Subcutaneous abdominal adipose tissue (tissue), 5 donors: ENCODE measurements at regions not wholly inside any gene's neighbourhood (a gene's known extent, or its start where the extent isn't known, plus 50 kb on each side); places are given as distances from the start of the nearest gene placed in this dataset.

ENCODE experiments used
- H3K27ac ChIP-seq: one replicate; pipeline ENCODE4 v1.7.0; 2013; ENCODE audit warnings: low read depth, mild to moderate bottlenecking, inconsistent platforms, low read length, moderate library complexity
- H3K27me3 ChIP-seq, 5 donors: one replicate each; pipeline ENCODE4 v1.7.0; 2013; ENCODE audit warnings: low read length in 5 of 5, inconsistent platforms in 1 of 5; ENCODE audit not compliant: control insufficient read depth in 5 of 5, insufficient read depth in 4 of 5
- H3K36me3 ChIP-seq, 5 donors: one replicate each; pipeline ENCODE4 v1.7.0; 2013; ENCODE audit warnings: low read length in 5 of 5; ENCODE audit not compliant: control insufficient read depth in 5 of 5, insufficient read depth in 5 of 5
- H3K4me1 ChIP-seq, 5 donors: one replicate each; pipeline ENCODE4 v1.7.0; 2013; ENCODE audit warnings: low read length in 5 of 5, mild to moderate bottlenecking in 3 of 5, moderate library complexity in 1 of 5; ENCODE audit not compliant: control insufficient read depth in 5 of 5, insufficient read depth in 5 of 5
- H3K4me3 ChIP-seq, 5 donors: one replicate each; pipeline ENCODE4 v1.7.0; 2013; ENCODE audit warnings: low read length in 5 of 5, low read depth in 1 of 5
- H3K9ac ChIP-seq, 5 donors: one replicate each; pipeline ENCODE4 v1.7.0; 2013; ENCODE audit warnings: low read length in 5 of 5, mild to moderate bottlenecking in 4 of 5, moderate library complexity in 3 of 5
- H3K9me3 ChIP-seq, 5 donors: one replicate each; pipeline ENCODE4 v1.7.0; 2013; ENCODE audit warnings: low read length in 5 of 5; ENCODE audit not compliant: control insufficient read depth in 5 of 5
- donor health status: healthy.
- donor health status: healthy.
- donor health status: healthy.
- donor health status: healthy.
- donor health status: healthy.

- Histone ChIP-seq H3K27me3 (peaks cover 20 to 53% (median 35%) of the 10 kb centered on the region in 5 donors), H3K36me3 (no peaks in the 10 kb centered on the region), H3K4me3 (no peak overlapping the region), H3K4me1 (peaks cover 4 to 17% (median 6%) of the 10 kb centered on the region in 5 donors), H3K9me3 (peaks cover 0 to 6% (median 3%) of the 10 kb centered on the region in 5 donors), H3K27ac (no peak overlapping the region), H3K9ac (no peak overlapping the region)
These were observed 167.2 kb upstream of the IRF2BP2 start for GRCh38 chr1:234776876-234777855.

- peaks cover 0 to 6% (median 3%) of the 10 kb centered on the region in 5 donors for H3K9me3 ChIP-seq
- H3K27me3 ChIP-seq = peaks cover 20 to 45% (median 27%) of the 10 kb centered on the region in 5 donors
- H3K4me1 ChIP-seq = peaks cover 4 to 23% (median 11%) of the 10 kb centered on the region in 5 donors
- H3K27ac ChIP-seq = no peak overlapping the region
- H3K36me3 ChIP-seq = no peaks in the 10 kb centered on the region
- H3K4me3 ChIP-seq = no peak overlapping the region
- no peak overlapping the region for H3K9ac ChIP-seq
These were observed 166.4 kb upstream of the IRF2BP2 start for GRCh38 chr1:234776256-234776875.

DNA sequence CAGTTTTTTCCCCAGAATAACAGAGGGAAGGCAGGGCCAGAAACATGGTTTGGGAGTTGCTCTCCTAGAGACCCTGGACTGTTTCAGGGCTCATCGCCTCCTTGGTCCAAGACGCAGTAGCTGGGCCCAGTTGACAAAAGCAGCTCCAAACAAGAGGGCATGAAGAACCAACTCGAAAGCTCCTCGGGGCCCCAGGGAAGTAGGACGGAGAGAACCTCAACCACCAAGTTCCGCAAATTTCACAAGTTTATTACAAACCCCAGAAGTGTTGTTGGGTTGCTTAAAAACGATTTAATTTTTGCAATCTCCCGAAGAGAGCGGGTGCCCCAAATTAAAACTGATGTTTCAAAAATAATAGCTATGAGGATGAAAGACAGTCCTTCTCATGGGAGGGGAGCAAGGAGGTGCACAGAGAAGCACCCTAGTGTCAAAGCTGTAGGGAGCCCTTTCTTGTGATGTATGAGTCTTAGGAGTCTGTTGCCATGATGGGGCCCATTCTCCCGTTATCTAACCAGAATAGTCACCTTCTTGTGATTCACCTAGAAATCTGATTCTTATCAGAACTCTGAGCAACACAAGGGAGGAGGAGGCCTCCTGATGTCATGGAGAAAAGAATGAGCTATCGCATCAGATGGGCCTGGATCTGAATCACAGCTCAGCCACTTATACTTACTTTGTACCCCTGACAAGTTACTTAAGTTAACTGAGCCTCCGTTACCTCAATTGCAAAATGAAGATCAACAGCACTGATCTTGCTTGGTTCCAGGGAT, 165.7 kb upstream of the IRF2BP2 start:
- H3K27ac ChIP-seq = no peak overlapping the region
- H3K36me3 ChIP-seq = no peaks in the 10 kb centered on the region
- H3K4me1 ChIP-seq = peaks cover 4 to 23% (median 14%) of the 10 kb centered on the region in 5 donors
- peaks cover 20 to 38% (median 25%) of the 10 kb centered on the region in 5 donors for H3K27me3 ChIP-seq
- H3K9ac ChIP-seq = no peak overlapping the region
- H3K4me3 ChIP-seq = no peak overlapping the region
- H3K9me3 ChIP-seq = peaks cover 0 to 6% (median 3%) of the 10 kb centered on the region in 5 donors

DNA sequence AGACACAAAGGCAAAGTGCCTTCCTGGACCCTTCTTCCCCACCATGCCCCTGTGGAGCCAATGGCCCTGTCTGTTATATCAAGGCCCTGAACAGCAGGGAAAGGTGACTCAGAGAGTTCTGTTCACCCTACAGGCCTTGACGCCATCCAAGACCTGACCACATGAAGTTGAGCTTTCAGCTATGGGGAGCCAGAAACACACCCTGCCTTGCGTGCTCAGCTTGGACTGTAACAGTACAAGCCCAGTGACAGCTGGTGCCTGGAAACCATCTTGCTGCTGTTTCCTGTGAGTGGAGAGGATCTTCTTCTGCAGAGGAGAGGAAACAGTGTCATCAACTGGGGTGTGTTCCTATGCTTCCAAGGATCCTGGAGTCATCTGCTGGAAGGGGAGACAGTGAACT, 165.0 kb upstream of the IRF2BP2 start:
- no peaks in the 10 kb centered on the region for H3K36me3 ChIP-seq
- H3K27me3 ChIP-seq = peaks cover 16 to 32% (median 20%) of the 10 kb centered on the region in 5 donors
- H3K9ac ChIP-seq = no peak overlapping the region
- H3K9me3 ChIP-seq = peaks cover 0 to 6% (median 3%) of the 10 kb centered on the region in 5 donors
- H3K4me3 ChIP-seq = no peak overlapping the region
- H3K4me1 ChIP-seq = peaks cover 4 to 23% (median 14%) of the 10 kb centered on the region in 5 donors
- H3K27ac ChIP-seq = no peak overlapping the region

- H3K27ac ChIP-seq = no peak overlapping the region
- no peak overlapping the region for H3K9ac ChIP-seq
These were observed 164.1 kb upstream of the IRF2BP2 start for GRCh38 chr1:234773936-234774677.

GRCh38 chr1:234772345-234773147, 162.6 kb upstream of the IRF2BP2 start:
- peak overlapping the region; percentile 20 for H3K27ac ChIP-seq
- H3K4me3 ChIP-seq = no peak overlapping the region
- no peaks in the 10 kb centered on the region for H3K36me3 ChIP-seq
- H3K27me3 ChIP-seq = peaks cover 0 to 16% (median 8%) of the 10 kb centered on the region in 5 donors
- peaks cover 0 to 6% (median 3%) of the 10 kb centered on the region in 5 donors for H3K9me3 ChIP-seq
- peaks cover 4 to 18% (median 14%) of the 10 kb centered on the region in 5 donors for H3K4me1 ChIP-seq
- H3K9ac ChIP-seq = no peak overlapping the region

More at GRCh38 chr1:234773936-234774677, 164.1 kb upstream of the IRF2BP2 start:
- H3K9me3 ChIP-seq = peaks cover 0 to 6% (median 3%) of the 10 kb centered on the region in 5 donors
- H3K27me3 ChIP-seq = peaks cover 14 to 30% (median 20%) of the 10 kb centered on the region in 5 donors
- H3K36me3 ChIP-seq = no peaks in the 10 kb centered on the region
- H3K4me1 ChIP-seq = peaks cover 4 to 23% (median 14%) of the 10 kb centered on the region in 5 donors
- H3K4me3 ChIP-seq = no peak overlapping the region

DNA sequence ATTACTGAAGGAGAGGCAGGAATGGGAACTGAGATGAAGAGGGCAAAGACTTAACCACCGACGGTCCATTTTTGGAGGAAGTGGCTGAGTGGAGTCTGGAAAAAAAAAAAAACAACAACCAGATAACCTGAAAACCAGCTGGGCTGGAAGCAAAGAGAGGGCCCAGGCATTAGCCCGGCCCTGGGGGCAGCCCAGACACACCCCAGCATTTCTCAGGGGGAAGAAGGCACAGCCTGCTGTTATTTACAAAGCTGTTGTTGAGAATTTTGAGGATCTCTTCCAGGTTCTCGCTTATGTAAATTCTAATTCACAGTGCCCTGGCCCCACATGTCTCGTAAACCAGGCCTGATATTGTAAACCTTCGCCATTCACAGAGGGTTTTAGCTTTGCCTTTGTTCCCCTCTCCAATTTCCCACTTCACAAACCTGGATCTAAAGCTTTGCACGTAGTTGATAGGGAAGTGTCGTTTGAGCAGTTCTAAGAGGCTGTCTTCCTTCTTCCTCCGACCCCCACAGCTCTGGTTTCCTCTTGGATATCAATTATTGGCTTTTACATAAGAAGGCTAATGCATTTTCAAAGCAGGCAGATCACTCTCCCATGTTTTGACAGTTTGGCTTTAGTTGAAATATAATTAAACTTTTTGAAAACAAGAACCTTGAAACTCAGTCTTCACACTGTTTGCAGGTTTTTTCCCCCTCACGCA, 161.8 kb upstream of the IRF2BP2 start:
- H3K4me1 ChIP-seq = peaks cover 0 to 13% (median 11%) of the 10 kb centered on the region in 5 donors
- H3K4me3 ChIP-seq = no peak overlapping the region
- H3K27me3 ChIP-seq = peaks cover 0 to 8% (median 5%) of the 10 kb centered on the region in 5 donors
- H3K27ac ChIP-seq = peak overlapping the region; percentile 20
- no peak overlapping the region for H3K9ac ChIP-seq
- H3K36me3 ChIP-seq = no peaks in the 10 kb centered on the region
- peaks cover 0 to 6% (median 3%) of the 10 kb centered on the region in 5 donors for H3K9me3 ChIP-seq

- Histone ChIP-seq H3K9ac (no peak overlapping the region), H3K4me3 (no peak overlapping the region), H3K27me3 (peaks cover 0 to 3% (median 0%) of the 10 kb centered on the region in 5 donors), H3K9me3 (peaks cover 0 to 4% (median 1%) of the 10 kb centered on the region in 5 donors), H3K36me3 (no peaks in the 10 kb centered on the region), H3K4me1 (peaks cover 0 to 13% (median 10%) of the 10 kb centered on the region in 5 donors), H3K27ac (peak overlapping the region; percentile 20)
These were observed 161.1 kb upstream of the IRF2BP2 start for GRCh38 chr1:234770924-234771540.
